Epidermal melanocyte (primary cell): ENCODE measurements at regions not wholly inside any gene's neighbourhood (a gene's known extent, or its start where the extent isn't known, plus 50 kb on each side); places are given as distances from the start of the nearest gene placed in this dataset.
"Not testable (repeated sequence)": the region's sequence is repeated elsewhere in the genome, so short reads cannot be mapped to it uniquely, and the experiment has no call there.

ENCODE experiments used
- DNase-seq: peaks from one replicate; pipeline ENCODE4 v3.0.0; 2011; ENCODE audit warnings: low spot score; ENCODE audit not compliant: insufficient read length

DNA sequence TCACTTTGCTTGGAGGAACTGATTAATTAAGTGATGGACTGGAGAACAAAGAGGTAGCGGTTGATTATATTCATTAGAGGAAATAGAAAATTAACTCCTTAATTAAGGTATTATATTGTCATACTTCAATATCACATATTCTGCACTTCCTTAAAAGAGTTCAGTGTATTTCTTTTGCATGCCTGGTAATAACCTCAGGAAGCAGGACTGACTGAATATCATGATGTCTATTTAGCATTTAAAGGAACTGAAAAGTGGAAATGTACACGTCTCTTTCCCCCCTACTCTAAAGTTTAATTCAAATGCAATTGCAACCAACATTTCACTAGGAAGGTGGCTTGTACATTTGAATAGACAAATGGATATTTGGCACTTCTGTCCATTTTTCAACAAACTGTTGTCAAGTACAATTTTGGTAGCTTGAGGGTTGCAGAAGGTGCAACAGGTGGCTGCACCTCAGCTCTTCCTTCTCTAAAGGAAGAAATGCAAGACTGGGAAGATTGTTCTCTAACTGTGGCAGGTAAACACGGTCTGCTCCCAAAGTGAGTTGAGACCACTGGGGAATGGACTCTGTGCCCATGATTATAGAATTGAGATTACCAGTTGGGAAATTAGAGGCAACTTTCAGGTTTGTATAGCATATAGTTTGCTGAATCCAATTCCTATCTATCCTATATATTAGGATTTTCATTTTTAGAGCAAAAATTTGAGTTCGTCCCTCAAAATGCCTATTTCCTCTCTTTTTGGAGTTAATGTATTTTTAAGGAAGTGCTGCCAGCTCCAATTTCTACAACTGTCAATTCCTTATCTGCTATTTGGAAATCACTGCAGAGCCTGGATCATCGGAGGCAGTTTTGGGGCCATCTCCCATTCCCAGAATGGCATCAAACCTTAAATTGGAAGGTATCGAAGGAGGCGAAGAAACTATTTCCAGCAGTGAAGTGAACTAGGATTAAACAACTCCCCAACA, 98.9 kb upstream of the TAF11L2 start:
- DNase-seq = no peak

DNA sequence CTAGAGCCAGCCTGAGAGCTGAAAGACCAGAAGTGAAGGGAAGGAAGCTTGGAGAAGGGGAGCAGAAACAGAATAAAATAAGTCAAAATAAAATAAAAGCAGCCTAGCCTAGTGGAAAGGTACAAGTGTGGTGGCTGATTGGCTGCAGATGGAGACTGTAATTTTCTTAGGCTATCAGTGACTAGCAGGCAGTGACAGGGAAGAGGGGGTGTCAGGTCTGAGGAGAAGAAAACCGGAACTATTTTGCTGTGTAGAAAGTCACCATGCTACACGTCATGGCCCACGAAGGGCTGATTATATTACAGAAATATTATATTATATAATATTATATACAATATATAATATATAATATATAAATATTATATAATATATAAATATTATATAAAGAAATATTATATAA, 98.1 kb upstream of the TAF11L2 start:
- no peak for DNase-seq

DNA sequence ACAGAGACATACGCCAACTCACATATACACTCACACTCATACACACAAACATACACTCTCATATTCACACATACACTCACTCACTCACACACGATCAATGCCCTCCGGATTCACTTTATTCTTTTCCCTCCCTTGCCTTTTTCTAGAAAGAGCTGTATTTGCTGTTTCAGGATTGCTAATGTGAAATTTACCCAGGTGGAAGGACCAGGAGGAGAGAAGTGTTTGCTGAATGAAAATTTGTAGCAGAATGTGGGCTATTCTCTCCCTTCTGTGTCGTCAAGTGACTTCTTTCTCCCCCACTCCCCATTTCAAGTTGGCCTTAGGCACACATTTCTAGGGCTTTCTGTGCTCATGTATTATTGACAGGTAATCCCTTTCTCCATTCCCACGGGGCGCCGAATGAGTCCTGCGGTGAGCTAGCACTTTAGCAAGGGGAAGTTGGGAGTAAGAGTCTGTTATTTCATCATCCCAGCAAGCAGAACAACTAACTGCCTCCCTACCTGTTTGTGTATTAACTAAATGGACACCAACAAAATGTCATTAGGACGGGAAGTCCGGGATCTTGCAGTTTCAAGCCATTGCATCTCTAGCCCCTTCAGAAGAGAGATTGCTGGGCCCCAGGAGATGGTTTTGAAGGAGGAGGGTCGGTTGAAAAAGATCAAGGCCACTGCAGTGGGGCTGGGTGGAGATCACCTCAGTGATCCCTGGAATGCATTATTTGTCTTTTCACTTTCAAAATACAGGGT, 97.1 kb upstream of the TAF11L2 start:
- DNase-seq = no peak

DNA sequence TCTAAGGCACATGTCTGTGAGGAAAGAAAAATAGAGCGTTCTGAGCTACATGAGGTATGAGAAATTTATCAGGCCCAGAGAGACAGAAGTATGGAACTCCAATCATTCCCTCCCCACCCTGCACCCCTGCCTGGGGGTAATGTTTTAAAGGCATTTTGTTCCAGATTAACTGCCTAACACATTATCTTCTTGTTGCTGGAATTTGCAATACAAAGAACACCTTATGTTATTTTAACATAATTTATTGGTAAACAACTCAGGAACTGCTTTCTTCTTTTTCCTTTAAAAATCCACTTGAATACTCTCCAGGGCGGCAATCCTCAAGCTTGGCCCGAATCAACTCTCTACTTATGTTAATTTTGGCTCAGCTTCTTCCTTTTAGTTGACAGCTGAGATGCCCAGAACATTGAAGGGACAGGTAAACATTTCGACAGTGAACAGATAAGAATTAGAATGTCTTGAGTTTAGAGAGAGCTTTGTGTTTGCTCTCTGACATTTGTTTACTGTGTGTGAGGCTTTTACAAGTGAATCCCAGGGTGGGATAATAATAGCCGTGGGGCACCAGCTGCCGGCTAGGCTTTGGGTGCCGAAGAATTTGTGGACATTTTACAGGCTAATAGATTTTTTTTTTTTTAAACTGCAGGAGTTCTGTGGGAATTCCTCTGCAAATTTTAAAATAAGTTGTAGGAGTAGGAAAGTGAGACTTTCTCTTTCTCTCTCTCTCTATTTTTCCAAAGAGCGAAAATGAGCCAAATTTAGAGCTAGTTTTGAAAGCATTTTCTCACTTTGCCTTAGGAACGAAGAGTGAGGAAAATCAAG, 96.4 kb upstream of the TAF11L2 start:
- no peak for DNase-seq

DNA sequence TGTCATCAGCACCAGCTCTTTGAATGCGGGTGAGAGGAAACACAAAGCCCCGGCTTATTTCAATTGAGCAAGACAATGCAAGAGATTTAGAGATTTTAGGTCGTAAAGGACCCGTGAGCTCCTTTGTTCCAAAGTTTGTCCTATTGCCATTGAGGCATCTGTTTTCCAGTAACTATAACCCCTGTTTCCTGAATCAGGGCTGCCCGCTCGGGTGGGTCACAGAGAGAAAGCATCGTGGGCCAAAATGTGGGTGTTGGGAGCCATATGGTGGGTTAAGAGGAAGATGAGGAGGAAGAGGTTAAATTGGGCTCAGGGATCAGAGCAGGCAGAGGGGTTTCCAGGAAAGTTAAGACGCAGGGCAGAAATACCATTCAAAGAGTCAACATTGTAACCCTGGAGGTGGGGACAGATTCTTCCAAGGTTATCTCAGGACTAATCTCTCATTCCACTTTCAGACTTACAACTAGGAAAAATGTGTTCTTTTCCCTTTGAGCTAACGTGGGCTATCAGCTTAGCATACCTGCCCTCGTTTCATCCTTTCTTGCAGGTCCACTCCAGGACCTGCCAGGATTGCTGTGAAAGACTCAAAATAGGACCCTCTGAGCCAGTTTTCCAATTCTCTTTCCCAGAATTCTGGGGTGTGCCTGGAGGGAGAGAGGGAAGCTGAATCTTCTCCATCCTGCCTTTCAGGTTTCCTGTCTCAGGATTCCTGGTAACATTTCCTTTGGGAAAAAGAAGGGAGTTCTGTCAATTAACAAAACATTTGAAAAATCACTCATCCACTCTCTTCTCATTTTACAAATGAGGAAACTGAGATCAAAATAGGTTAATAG, 95.5 kb upstream of the TAF11L2 start:
- no peak for DNase-seq

DNA sequence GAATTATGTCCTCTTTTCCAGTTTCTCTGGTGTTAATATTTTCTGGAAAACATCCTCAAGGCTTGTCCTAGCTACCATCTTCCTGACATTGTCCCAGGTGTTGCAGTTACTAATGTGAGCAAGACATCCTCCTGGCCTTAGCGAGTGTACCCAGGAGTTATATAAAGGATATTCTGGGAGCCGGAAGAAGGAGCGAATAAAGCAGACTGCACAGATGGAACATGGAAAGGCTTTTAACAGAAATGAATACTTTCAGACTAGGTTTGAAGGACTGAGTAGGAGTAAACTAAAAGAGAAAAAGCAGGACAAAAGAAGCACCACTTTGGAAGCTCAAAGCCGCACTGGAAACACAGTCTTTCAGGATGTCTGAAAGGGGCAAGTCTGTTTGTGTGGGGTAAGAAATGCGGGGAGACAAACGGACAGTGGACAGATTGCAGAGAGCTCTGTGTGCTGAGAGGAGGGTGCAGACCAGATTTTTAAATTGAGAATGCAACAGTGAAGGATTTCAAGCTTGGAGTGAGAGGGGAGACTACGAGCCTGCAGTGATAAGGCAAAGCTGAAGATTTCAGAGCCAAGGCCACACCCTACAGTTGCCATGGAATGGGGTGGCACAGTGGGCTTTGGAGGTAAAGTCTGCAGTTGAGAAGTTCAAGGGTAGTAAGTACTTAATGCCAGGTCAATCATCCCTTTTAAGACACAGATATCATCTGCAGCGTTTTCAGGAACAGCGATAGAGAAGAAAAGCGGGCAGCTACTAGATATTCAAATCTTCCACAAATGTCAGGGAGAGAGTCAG, 94.1 kb upstream of the TAF11L2 start:
- no peak for DNase-seq

- DNase-seq = no peak
These were observed 92.1 kb upstream of the TAF11L2 start for GRCh38 chr5:17405976-17406375.

DNA sequence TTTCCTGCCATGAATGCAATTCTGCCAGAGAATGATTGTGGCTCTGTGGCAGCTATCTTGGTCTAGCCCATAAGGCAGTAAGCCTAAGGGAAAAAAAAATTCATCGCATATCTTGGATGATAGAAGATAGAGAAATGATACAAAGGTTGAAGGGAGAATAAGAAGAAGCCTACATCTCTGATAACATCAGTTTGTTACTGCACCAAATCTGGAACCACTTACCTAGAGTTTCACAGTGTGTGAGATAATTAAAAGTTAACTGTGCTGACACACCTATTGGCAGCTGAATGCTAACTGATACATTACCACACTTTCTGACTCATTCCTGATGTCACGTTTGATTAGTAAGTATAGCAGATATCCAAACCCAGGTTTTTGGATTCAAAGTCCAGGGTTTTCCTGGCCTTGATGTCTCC, 91.6 kb upstream of the TAF11L2 start:
- no peak for DNase-seq

DNA sequence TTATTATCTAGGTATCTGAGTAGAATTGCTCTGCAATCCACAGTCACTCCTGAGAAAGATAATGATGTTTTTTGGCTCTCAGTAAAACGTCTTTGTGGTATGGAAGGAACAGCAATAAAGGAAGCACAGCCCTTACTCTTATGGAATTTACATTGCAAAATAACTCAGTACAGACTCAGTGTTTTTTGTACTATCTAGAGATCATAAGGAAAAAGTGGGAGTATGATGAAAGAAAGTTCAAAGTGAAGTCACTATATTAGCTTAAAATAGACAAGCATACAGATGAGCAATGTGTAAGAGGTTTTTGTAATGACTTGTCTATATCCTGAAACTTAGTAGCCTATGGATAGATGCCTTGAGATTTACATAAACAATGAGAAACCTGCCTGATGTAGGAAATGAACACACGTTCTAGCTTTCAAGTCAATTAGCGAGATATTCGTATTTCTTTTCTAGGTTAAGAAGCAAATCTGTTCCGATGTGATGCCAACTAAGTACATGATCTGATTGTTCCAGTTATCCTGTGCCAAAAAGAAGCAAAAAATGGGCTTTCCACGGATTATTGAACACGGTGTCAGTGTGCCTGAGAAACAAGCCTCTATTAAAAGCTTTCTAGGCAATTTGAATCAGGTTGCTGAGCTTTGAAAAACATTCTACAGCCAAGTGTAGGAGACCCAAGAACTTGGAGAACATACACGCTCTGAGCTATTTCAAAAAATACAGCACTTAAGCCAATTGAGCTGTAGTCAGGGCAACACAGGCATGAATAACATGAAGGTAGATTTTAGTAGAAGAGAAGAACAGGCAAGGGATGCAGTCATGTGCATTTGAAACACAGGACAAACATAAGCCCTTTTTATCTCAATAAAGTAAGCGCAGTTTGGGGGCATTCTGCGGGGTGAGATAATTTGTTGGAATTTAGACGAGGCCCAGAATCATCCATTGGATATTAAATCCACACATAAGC, 86.3 kb upstream of the TAF11L2 start:
- no peak for DNase-seq

GRCh38 chr5:17412760-17413671, 85.0 kb upstream of the TAF11L2 start:
- DNase-seq = no peak

GRCh38 chr5:17413691-17414090, 84.3 kb upstream of the TAF11L2 start:
- DNase-seq = no peak

DNA sequence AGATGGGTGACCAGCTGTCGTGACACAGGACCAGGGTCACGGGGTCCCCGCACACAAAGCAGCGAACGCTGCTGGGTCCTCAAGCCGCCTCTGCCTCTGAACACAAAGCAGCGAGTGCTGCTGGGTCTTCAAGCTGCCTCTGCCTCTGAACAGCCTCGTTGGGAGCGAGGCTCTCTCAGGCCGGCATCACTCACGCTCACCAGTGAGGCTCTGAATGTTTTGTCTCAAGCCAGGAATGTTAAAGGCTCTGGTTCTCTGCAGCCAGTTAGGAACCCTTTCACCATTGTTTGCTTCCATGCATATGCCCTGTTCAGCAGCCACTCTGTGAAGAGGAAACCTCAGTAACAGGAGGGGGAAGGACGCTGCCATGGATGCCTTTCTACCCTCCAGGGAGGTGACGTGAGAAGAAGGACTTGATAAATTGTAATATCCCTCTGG, 82.7 kb upstream of the TAF11L2 start:
- DNase-seq = no peak

DNA sequence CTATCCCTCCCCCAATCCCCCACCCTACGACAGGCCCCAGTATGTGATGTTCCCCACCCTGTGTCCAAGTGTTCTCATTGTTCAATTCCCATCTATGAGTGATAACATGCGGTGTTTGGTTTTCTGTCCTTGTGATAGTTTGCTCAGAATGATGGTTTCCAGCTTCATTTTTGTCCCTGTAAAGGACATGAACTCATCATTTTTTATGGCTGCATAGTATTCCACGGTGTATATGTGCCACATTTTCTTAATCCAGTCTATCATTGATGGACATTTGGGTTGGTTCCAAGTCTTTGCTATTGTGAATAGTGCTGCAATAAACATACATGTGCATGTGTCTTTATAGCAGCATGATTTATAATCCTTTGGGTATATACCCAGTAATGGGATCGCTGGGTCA, 81.7 kb upstream of the TAF11L2 start:
- DNase-seq = not testable (repeated sequence)

DNA sequence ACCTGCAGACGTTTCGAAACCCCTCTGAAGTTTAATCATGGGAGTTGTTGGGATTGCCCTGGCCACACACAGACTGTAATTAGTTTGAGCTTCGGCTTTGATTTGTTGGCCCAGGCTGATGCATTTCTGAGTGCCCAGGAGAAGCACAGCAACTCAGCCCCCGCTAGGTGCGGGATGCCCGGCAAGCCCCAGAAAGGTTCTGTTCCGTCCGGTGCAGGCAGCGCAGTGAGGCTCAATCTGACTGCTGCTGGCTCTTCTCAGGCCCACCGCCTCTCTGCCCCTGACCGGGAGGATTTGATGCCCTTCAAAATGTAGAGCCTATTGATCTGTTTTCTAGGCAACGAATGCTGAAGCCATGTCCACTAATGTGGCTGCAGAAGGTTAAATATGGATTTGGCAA, 73.4 kb upstream of the TAF11L2 start:
- DNase-seq = no peak

DNA sequence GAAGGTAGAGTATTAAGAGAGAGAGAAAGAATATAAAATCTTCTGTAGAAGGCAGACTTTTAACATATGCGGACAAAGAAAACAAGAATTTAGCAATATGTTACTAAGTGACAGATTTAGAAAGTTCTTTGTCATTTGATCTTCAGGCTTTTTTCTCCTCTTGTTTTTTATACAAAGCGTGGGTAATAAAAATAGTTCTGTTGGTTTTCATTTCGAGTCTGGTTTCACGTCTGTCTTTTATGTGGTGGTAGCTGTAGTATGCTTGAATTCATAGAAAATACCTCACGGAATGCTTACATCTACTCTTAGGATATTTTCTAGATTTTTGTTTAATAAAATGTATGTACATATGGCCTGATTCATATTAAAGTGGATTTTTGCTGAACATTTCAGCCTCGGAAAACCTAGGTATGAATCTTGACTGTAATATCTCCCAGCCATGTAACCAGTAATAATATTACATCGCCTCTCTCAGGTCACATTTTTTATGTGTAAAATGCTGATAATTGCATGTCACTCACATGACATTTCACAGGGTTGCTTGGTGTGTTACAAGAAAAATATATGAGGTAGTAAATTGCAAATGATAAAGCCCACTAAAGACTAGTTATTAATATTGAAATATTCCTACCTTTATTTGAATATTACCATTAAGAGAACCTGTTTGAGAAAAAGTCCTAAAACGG, 72.5 kb upstream of the TAF11L2 start:
- DNase-seq = no peak

DNA sequence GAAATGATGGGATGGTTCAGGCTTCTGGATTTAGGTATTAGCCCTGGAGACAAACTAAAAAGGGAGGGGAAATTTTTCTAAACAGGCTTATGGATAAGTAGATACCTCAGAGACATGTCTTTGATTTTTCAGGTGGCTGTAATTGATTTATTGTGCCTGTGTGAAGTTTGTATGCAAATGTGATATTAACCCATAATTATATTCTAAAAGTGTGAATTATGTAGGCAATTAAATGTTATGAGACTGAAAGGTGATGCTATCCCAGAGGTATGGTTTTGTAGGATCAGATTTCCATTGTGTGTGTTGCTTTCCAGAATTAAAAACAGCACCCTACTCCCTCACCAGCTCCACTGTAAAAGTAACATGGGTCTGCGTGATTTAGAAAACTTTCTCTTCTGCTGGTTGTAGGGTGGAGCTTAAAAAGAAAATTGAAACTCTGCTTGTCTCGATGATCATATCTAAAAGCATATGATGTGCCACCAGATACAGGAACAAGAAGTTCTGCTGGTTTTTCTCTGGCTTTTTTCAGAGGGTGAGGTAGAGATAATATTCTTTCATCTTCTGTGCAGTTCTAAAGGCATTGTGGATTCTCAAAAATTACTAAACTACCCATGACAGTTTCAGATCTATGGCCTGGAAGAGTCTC, 71.8 kb upstream of the TAF11L2 start:
- no peak for DNase-seq
